Progenitor cell of endocrine pancreas (in vitro differentiated cells): ENCODE measurements at regions not wholly inside any gene's neighbourhood (a gene's known extent, or its start where the extent isn't known, plus 50 kb on each side); places are given as distances from the start of the nearest gene placed in this dataset.

ENCODE experiments used
- DNase-seq: peaks from one replicate; pipeline ENCODE4 v3.0.0; 2021; ENCODE audit warnings: low spot score; ENCODE audit not compliant: unreplicated experiment
- H3K27ac Mint-ChIP-seq: 2 replicates; pipeline ENCODE4 v1.8.0; 2021; ENCODE audit warnings: mild to moderate bottlenecking, moderate library complexity, mixed read lengths
- H3K27me3 Mint-ChIP-seq: 2 replicates; pipeline ENCODE4 v1.8.0; 2021; ENCODE audit warnings: mixed read lengths
- H3K36me3 Mint-ChIP-seq: 2 replicates; pipeline ENCODE4 v1.8.0; 2022; ENCODE audit warnings: mixed read lengths; ENCODE audit not compliant: insufficient read depth
- H3K4me1 Mint-ChIP-seq: 2 replicates; pipeline ENCODE4 v1.8.0; 2021; ENCODE audit warnings: low read depth, mixed read lengths
- H3K4me3 Mint-ChIP-seq: 2 replicates; pipeline ENCODE4 v1.8.0; 2021; ENCODE audit warnings: low read depth, mild to moderate bottlenecking, moderate library complexity, mixed read lengths
- H3K9me3 Mint-ChIP-seq: 2 replicates; pipeline ENCODE4 v1.8.0; 2021; ENCODE audit warnings: low read depth, mixed read lengths
- TF ChIP-seq, protein P1 (sequence below): fragments of 200-600 bp; sonication (generic); IDR thresholded peaks from one replicate; pipeline ENCODE4 v1.5.0; 2021; ENCODE audit warnings: antibody characterized with exemption, mild to moderate bottlenecking; ENCODE audit not compliant: unreplicated experiment

- H3K4me3 Mint-ChIP-seq, result no peak overlapping the region
- no peaks in the 10 kb centered on the region for H3K4me1 Mint-ChIP-seq
- no peak overlapping the region for H3K27ac Mint-ChIP-seq
- H3K27me3 Mint-ChIP-seq, result peaks cover 33% of the 10 kb centered on the region
- TF ChIP-seq, protein P1, sequence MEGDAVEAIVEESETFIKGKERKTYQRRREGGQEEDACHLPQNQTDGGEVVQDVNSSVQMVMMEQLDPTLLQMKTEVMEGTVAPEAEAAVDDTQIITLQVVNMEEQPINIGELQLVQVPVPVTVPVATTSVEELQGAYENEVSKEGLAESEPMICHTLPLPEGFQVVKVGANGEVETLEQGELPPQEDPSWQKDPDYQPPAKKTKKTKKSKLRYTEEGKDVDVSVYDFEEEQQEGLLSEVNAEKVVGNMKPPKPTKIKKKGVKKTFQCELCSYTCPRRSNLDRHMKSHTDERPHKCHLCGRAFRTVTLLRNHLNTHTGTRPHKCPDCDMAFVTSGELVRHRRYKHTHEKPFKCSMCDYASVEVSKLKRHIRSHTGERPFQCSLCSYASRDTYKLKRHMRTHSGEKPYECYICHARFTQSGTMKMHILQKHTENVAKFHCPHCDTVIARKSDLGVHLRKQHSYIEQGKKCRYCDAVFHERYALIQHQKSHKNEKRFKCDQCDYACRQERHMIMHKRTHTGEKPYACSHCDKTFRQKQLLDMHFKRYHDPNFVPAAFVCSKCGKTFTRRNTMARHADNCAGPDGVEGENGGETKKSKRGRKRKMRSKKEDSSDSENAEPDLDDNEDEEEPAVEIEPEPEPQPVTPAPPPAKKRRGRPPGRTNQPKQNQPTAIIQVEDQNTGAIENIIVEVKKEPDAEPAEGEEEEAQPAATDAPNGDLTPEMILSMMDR, result no peak
- no peaks in the 10 kb centered on the region for H3K9me3 Mint-ChIP-seq
- DNase-seq, result no peak
- H3K36me3 Mint-ChIP-seq, result no peaks in the 10 kb centered on the region
Observed at GRCh38 chr19:28913626-28914025, 299.3 kb downstream of the UQCRFS1 start.

DNA sequence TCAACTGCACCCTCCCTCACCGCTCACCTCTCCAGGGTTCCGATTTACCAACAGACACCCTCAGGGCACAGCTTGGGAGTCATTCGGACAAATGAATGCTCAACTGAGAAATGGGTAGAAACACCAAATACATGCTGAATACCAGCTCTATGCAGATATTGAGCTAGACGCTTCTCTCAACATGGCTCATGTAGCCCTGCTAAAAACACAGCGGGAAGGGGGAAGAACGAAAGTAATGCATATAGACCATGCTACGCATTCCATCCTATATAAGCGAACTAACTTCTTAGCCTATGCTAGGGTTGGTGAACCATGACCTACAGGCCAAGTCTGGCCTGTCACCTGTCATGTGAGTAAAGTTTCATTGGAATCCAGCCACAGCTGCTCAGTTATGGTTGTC lies 304.0 kb downstream of the UQCRFS1 start:
- Mint-ChIP-seq H3K9me3 (no peaks in the 10 kb centered on the region), H3K27ac (no peak overlapping the region), H3K27me3 (peaks cover 46% of the 10 kb centered on the region), H3K4me1 (no peaks in the 10 kb centered on the region), H3K36me3 (no peaks in the 10 kb centered on the region), H3K4me3 (no peak overlapping the region)
- no peak for DNase-seq
- TF ChIP-seq, protein P1, result no peak

DNA sequence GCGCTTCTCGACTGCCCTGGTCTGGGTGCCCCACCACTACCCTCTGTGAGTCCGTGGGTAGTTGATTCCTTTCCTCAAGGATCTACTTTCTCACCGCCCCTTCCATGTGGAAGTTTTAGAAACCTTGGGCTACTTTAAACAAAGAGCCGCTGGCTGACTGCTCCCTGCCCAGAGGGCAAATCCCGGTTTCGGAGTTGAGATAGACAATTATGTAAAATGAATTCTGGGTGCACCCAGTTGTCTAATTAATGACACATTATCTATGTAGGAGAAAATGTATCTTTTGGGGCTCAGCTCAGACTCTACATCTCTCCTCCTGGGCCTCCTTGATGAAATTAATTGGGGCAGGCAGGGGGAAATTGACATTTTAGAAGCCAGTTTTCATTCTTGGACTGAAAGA lies 305.4 kb downstream of the UQCRFS1 start:
- H3K36me3 Mint-ChIP-seq, result no peaks in the 10 kb centered on the region
- no peak overlapping the region for H3K27ac Mint-ChIP-seq
- no peak for DNase-seq
- no peaks in the 10 kb centered on the region for H3K4me1 Mint-ChIP-seq
- no peaks in the 10 kb centered on the region for H3K9me3 Mint-ChIP-seq
- H3K4me3 Mint-ChIP-seq, result no peak overlapping the region
- TF ChIP-seq, protein P1, result no peak
- H3K27me3 Mint-ChIP-seq, result peaks cover 53% of the 10 kb centered on the region

GRCh38 chr19:28905996-28906395 lies 307.0 kb downstream of the UQCRFS1 start:
- Mint-ChIP-seq H3K36me3 (no peaks in the 10 kb centered on the region), H3K9me3 (no peaks in the 10 kb centered on the region), H3K27ac (no peak overlapping the region), H3K27me3 (peaks cover 43% of the 10 kb centered on the region), H3K4me3 (no peak overlapping the region), H3K4me1 (no peaks in the 10 kb centered on the region)
- no peak for DNase-seq
- TF ChIP-seq, protein P1, result no peak

GRCh38 chr19:28899703-28900102 lies 313.2 kb downstream of the UQCRFS1 start:
- Mint-ChIP-seq H3K27me3 (peaks cover 33% of the 10 kb centered on the region), H3K27ac (no peak overlapping the region), H3K4me1 (no peaks in the 10 kb centered on the region), H3K4me3 (no peak overlapping the region), H3K36me3 (no peaks in the 10 kb centered on the region), H3K9me3 (no peaks in the 10 kb centered on the region)
- TF ChIP-seq, protein P1, result no peak
- DNase-seq, result no peak
